HCT116 (cell line): ENCODE measurements at regions not wholly inside any gene's neighbourhood (a gene's known extent, or its start where the extent isn't known, plus 50 kb on each side); places are given as distances from the start of the nearest gene placed in this dataset.

ENCODE experiments used
- EGR1 ChIP-seq: IDR thresholded peaks from 2 replicates; pipeline ENCODE4 v1.6.1; 2012; ENCODE audit warnings: low read depth
- ELF1 ChIP-seq: IDR thresholded peaks from 2 replicates; pipeline ENCODE4 v1.6.1; 2012; ENCODE audit warnings: low read depth, borderline replicate concordance
- EZH2 ChIP-seq: fragments of 200-600 bp; sonication (generic); IDR thresholded peaks from 2 replicates; pipeline ENCODE4 v1.6.1; 2017; ENCODE audit warnings: antibody characterized with exemption, mixed run types
- EZH2phosphoT487 ChIP-seq: fragments of 200-600 bp; IDR thresholded peaks from 2 replicates; pipeline ENCODE4 v1.6.1; 2018; ENCODE audit warnings: antibody characterized with exemption, borderline replicate concordance
- POLR2A ChIP-seq: IDR thresholded peaks from 2 replicates; pipeline ENCODE4 v1.7.0; 2011; ENCODE audit warnings: borderline replicate concordance; ENCODE audit not compliant: insufficient read depth, insufficient read length; ENCODE audit errors: extremely low read depth
- POLR2AphosphoS5 ChIP-seq: IDR thresholded peaks from 2 replicates; pipeline ENCODE4 v1.6.1; 2011; ENCODE audit warnings: mild to moderate bottlenecking, low read depth, low read length, moderate library complexity
- SP1 ChIP-seq: IDR thresholded peaks from 2 replicates; pipeline ENCODE4 v1.6.1; 2012; ENCODE audit warnings: low read depth
- YY1 ChIP-seq: IDR thresholded peaks from 2 replicates; pipeline ENCODE4 v1.6.1; 2011; ENCODE audit warnings: low read length, low read depth, moderate library complexity, mild to moderate bottlenecking; ENCODE audit not compliant: insufficient replicate concordance; ENCODE audit errors: extremely low read depth
- ZFX ChIP-seq: fragments of 450-650 bp; IDR thresholded peaks from 2 replicates; pipeline ENCODE4 v1.6.1; 2017
- TF ChIP-seq, protein P1 (sequence below), 3 experiments: fragments of 200-600 bp in 1 of 3; sonication (generic) in 1 of 3; IDR thresholded peaks in 2 of 3; conservative IDR thresholded peaks in 1 of 3; 2 replicates each; pipeline ENCODE4 v1.5.1; 2012 to 2017; ENCODE audit warnings: low read depth in 2 of 3, low read length in 2 of 3, antibody characterized with exemption in 1 of 3, borderline replicate concordance in 1 of 3, control low read depth in 1 of 3, mild to moderate bottlenecking in 1 of 3, mixed read lengths in 1 of 3, mixed run types in 1 of 3, moderate library complexity in 1 of 3; ENCODE audit not compliant: insufficient read depth in 1 of 3
- TF ChIP-seq, protein P2 (sequence below): IDR thresholded peaks from 2 replicates; pipeline ENCODE4 v1.6.1; 2012; ENCODE audit warnings: low read depth

DNA sequence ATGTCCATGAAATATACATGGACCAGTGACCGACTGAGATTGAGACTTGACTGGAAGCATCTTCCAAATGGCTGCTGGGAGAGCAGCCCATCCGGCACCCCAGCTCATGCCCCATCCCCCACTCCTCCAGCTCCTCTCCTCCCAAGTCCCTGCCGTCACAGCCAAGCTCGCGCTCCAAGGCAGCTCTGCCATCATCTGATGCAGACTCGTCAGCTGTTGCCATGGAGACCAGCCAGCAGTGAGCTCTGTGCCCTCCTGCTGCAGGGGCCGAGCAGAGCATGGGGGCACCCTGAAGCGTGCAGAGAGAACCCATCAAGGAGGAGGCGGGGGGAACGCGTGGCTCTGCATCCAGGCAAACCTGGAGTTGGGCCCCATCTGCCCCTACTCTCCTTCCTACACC, 74.5 kb upstream of the TNRC6C start:
- TF ChIP-seq, protein P1, sequence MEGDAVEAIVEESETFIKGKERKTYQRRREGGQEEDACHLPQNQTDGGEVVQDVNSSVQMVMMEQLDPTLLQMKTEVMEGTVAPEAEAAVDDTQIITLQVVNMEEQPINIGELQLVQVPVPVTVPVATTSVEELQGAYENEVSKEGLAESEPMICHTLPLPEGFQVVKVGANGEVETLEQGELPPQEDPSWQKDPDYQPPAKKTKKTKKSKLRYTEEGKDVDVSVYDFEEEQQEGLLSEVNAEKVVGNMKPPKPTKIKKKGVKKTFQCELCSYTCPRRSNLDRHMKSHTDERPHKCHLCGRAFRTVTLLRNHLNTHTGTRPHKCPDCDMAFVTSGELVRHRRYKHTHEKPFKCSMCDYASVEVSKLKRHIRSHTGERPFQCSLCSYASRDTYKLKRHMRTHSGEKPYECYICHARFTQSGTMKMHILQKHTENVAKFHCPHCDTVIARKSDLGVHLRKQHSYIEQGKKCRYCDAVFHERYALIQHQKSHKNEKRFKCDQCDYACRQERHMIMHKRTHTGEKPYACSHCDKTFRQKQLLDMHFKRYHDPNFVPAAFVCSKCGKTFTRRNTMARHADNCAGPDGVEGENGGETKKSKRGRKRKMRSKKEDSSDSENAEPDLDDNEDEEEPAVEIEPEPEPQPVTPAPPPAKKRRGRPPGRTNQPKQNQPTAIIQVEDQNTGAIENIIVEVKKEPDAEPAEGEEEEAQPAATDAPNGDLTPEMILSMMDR (IDR thresholded peaks at IDR 0.05 in 2 of 3, conservative IDR thresholded peaks at IDR 0.05 in 1 of 3; ENCODE audit: borderline replicate concordance in 1 of 3, insufficient read depth in 1 of 3, low read depth in 2 of 3, low read length in 2 of 3): no peak
- no peak for TF ChIP-seq YY1
- no peak for TF ChIP-seq EZH2
- no peak for TF ChIP-seq POLR2A
- TF ChIP-seq EGR1: no peak
- no peak for TF ChIP-seq ELF1
- TF ChIP-seq, protein P2, sequence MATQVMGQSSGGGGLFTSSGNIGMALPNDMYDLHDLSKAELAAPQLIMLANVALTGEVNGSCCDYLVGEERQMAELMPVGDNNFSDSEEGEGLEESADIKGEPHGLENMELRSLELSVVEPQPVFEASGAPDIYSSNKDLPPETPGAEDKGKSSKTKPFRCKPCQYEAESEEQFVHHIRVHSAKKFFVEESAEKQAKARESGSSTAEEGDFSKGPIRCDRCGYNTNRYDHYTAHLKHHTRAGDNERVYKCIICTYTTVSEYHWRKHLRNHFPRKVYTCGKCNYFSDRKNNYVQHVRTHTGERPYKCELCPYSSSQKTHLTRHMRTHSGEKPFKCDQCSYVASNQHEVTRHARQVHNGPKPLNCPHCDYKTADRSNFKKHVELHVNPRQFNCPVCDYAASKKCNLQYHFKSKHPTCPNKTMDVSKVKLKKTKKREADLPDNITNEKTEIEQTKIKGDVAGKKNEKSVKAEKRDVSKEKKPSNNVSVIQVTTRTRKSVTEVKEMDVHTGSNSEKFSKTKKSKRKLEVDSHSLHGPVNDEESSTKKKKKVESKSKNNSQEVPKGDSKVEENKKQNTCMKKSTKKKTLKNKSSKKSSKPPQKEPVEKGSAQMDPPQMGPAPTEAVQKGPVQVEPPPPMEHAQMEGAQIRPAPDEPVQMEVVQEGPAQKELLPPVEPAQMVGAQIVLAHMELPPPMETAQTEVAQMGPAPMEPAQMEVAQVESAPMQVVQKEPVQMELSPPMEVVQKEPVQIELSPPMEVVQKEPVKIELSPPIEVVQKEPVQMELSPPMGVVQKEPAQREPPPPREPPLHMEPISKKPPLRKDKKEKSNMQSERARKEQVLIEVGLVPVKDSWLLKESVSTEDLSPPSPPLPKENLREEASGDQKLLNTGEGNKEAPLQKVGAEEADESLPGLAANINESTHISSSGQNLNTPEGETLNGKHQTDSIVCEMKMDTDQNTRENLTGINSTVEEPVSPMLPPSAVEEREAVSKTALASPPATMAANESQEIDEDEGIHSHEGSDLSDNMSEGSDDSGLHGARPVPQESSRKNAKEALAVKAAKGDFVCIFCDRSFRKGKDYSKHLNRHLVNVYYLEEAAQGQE: no peak
- no peak for TF ChIP-seq SP1
- TF ChIP-seq POLR2AphosphoS5: no peak
- no peak for TF ChIP-seq ZFX
- TF ChIP-seq EZH2phosphoT487: no peak
